PC-9 (cell line): ENCODE measurements at regions not wholly inside any gene's neighbourhood (a gene's known extent, or its start where the extent isn't known, plus 50 kb on each side); places are given as distances from the start of the nearest gene placed in this dataset.
"Not testable (repeated sequence)": the region's sequence is repeated elsewhere in the genome, so short reads cannot be mapped to it uniquely, and the experiment has no call there.

Experiments used
- BruUV-seq: library from RNA; stranded (reverse); fragments of 400-500 nt; replicated peaks from 2 replicates; lab custom pipeline; 2021; lab: Mats Ljungman, UMichigan
- CTCF ChIA-PET: fragments of 300-600 bp; sonication (Branson Sonifier 250); formaldehyde crosslinking; loops from one replicate; lab custom pipeline; 2022; ENCODE audit warnings: antibody characterized with exemption; lab: Charles Lee
- POLR2A ChIA-PET: fragments of 300-600 bp; sonication (Branson Sonifier 250); formaldehyde crosslinking; loops from one replicate; lab custom pipeline; 2022; ENCODE audit warnings: antibody characterized with exemption; ENCODE audit not compliant: unreplicated experiment; lab: Charles Lee
- DNase-seq, 2 experiments: peaks; one replicate each; pipeline versions ENCODE4 v3.0.0 to v3.0.0-alpha.2; 2015 to 2022; ENCODE audit warnings: mixed read lengths in 1 of 2
- H2AFZ ChIP-seq: fragments of 200-600 bp; sonication (generic); 2 replicates; pipeline ENCODE4 v1.8.1; 2017; ENCODE audit warnings: antibody characterized with exemption
- H3F3A ChIP-seq: fragments of 200-600 bp; sonication (generic); 2 replicates; pipeline ENCODE4 v1.8.1; 2017; ENCODE audit warnings: antibody characterized with exemption, mild to moderate bottlenecking, low read depth; ENCODE audit not compliant: insufficient read depth
- H3K27ac ChIP-seq: fragments of 200-600 bp; sonication (generic); 2 replicates; pipeline ENCODE4 v1.6.1; 2016; ENCODE audit warnings: mixed run types
- H3K27me3 ChIP-seq: fragments of 200-600 bp; sonication (generic); 2 replicates; pipeline ENCODE4 v1.6.1; 2016; ENCODE audit warnings: low read depth, mixed run types; ENCODE audit not compliant: insufficient read depth
- H3K36me3 ChIP-seq: fragments of 200-600 bp; sonication (generic); 2 replicates; pipeline ENCODE4 v1.6.1; 2016; ENCODE audit warnings: low read depth, mixed run types
- H3K4me1 ChIP-seq: fragments of 200-600 bp; sonication (generic); replicated peaks from 2 replicates; pipeline ENCODE4 v1.6.1; 2016; ENCODE audit warnings: mixed run types; ENCODE audit not compliant: insufficient read depth
- H3K4me2 ChIP-seq: fragments of 200-600 bp; sonication (generic); 2 replicates; pipeline ENCODE4 v1.6.1; 2017; ENCODE audit warnings: mixed run types
- H3K4me3 ChIP-seq: fragments of 200-600 bp; sonication (generic); 2 replicates; pipeline ENCODE4 v1.6.1; 2016; ENCODE audit warnings: mixed run types
- H3K79me2 ChIP-seq: fragments of 200-600 bp; sonication (generic); 2 replicates; pipeline ENCODE4 v1.6.1; 2017; ENCODE audit warnings: low read depth, mixed run types
- H3K9me2 ChIP-seq: fragments of 200-600 bp; sonication (generic); 2 replicates; pipeline ENCODE4 v1.8.1; 2017; ENCODE audit warnings: mild to moderate bottlenecking; ENCODE audit not compliant: insufficient read depth
- H3K9me3 ChIP-seq: fragments of 200-600 bp; sonication (generic); 2 replicates; pipeline ENCODE4 v1.8.1; 2016; ENCODE audit warnings: low read depth; ENCODE audit not compliant: insufficient read depth
- H4K20me1 ChIP-seq: fragments of 200-600 bp; sonication (generic); 2 replicates; pipeline ENCODE4 v1.8.1; 2017; ENCODE audit not compliant: insufficient read depth
- CTCF ChIP-seq: fragments of 200-600 bp; sonication (generic); conservative IDR thresholded peaks from 2 replicates; pipeline ENCODE4 v1.6.1; 2017; ENCODE audit warnings: mixed run types, antibody characterized with exemption, mild to moderate bottlenecking, moderate library complexity
- EZH2 ChIP-seq: fragments of 200-600 bp; sonication (generic); IDR thresholded peaks from 2 replicates; pipeline ENCODE4 v1.8.0; 2017; ENCODE audit warnings: antibody characterized with exemption, low read depth
- intact Hi-C: fragments of 100-400 bp; cut with micrococcal nuclease; formaldehyde crosslinking; loops from one replicate; pipeline ENCODE4 v1.10.0; 2022; ENCODE audit not compliant: unreplicated experiment

GRCh38 chr2:242075168-242075567 is 205.6 kb downstream of the RTP5 start:
- POLR2A ChIA-PET: no interaction called here
- H3K36me3 ChIP-seq: no peaks in the 10 kb centered on the region
- H3K4me3 ChIP-seq: no peak overlapping the region
- BruUV-seq: no TSS peak
- no peaks in the 10 kb centered on the region for H3K79me2 ChIP-seq
- no peaks in the 10 kb centered on the region for H3F3A ChIP-seq
- H3K4me2 ChIP-seq: peak overlapping the region; percentile 33
- TF ChIP-seq CTCF (no peak), EZH2 (no peak)
- intact Hi-C loops: loop anchor here (5.0 kb wide), 2 partner anchors 53 to 108 kb away; no protein-coding TSS in a partner anchor
- CTCF ChIA-PET: no interaction called here
- no peaks in the 10 kb centered on the region for H3K9me2 ChIP-seq
- no peak overlapping the region for H2AFZ ChIP-seq
- peak overlapping the region; percentile 41 for H3K27ac ChIP-seq
- peaks cover 6% of the 10 kb centered on the region; the same call in 1 of the 2 replicates for H3K27me3 ChIP-seq
- H3K4me1 ChIP-seq: peaks cover 31% of the 10 kb centered on the region
- no peaks in the 10 kb centered on the region for H4K20me1 ChIP-seq
- H3K9me3 ChIP-seq: no peaks in the 10 kb centered on the region
- DNase-seq: peak; percentile 52 to 74

GRCh38 chr2:242075696-242076095 is 206.2 kb downstream of the RTP5 start:
- no peaks in the 10 kb centered on the region for H3K79me2 ChIP-seq
- H3K27me3 ChIP-seq: peaks cover 9% of the 10 kb centered on the region; the same call in 1 of the 2 replicates
- no peaks in the 10 kb centered on the region for H3K9me2 ChIP-seq
- no peak for TF ChIP-seq CTCF
- no peak for TF ChIP-seq EZH2
- peaks cover 26% of the 10 kb centered on the region for H3K4me1 ChIP-seq
- H3K4me2 ChIP-seq: peak overlapping the region; percentile 33
- intact Hi-C loops: loop anchor here (5.0 kb wide), 2 partner anchors 53 to 108 kb away; no protein-coding TSS in a partner anchor
- no TSS peak for BruUV-seq
- ChIA-PET CTCF (no interaction called here), POLR2A (no interaction called here)
- no peaks in the 10 kb centered on the region for H3F3A ChIP-seq
- no peak overlapping the region for H3K4me3 ChIP-seq
- no peaks in the 10 kb centered on the region for H4K20me1 ChIP-seq
- no peaks in the 10 kb centered on the region for H3K9me3 ChIP-seq
- H3K36me3 ChIP-seq: no peaks in the 10 kb centered on the region
- no peak overlapping the region for H2AFZ ChIP-seq
- DNase-seq: peak; percentile 62 to 82
- peak overlapping the region; percentile 7; the same call in 1 of the 2 replicates for H3K27ac ChIP-seq

- H3K4me3 ChIP-seq, H3K36me3 ChIP-seq, H2AFZ ChIP-seq, DNase-seq, CTCF ChIA-PET, H3K9me2 ChIP-seq, H4K20me1 ChIP-seq, H3K79me2 ChIP-seq, H3F3A ChIP-seq, POLR2A ChIA-PET, H3K9me3 ChIP-seq, H3K27ac ChIP-seq, H3K27me3 ChIP-seq: not testable (repeated sequence)
- intact Hi-C loops: loop anchor here (5.0 kb wide), 2 partner anchors 54 to 109 kb away; no protein-coding TSS in a partner anchor
- Histone ChIP-seq H3K4me2 (peak overlapping the region; percentile 33; the same call in 1 of the 2 replicates), H3K4me1 (peaks cover 21% of the 10 kb centered on the region)
- BruUV-seq: TSS peak; percentile 93
Observed at GRCh38 chr2:242076184-242076583, 206.7 kb downstream of the RTP5 start.

DNA sequence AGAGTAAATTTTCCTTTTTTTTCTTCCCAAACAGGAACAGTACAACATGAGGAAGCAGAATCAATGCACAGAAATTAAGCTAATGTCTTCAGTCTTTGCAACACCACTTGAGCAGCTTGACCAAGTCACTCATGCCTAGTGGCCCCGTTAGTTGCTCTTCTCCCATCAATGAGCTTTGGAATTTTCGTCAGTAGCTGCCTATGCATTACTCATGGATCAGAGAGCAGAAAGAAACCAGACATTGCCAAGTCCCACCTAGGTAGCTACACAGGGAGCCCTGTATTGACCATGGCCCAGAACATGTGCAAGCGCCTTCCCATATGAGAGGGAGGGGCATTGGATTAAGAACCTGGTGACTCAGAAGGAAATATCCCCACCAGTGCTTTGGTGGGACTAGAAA is 208.9 kb downstream of the RTP5 start:
- DNase-seq, H3K27ac ChIP-seq, POLR2A ChIA-PET, H3K4me3 ChIP-seq, BruUV-seq, H3K27me3 ChIP-seq, H3K9me2 ChIP-seq, H3F3A ChIP-seq, H3K36me3 ChIP-seq, H3K4me2 ChIP-seq, CTCF ChIA-PET, H3K9me3 ChIP-seq, H2AFZ ChIP-seq, H4K20me1 ChIP-seq, H3K79me2 ChIP-seq: not testable (repeated sequence)
- intact Hi-C loops: loop anchor here (5.0 kb wide), 2 partner anchors 56 to 111 kb away; no protein-coding TSS in a partner anchor
- peaks cover 18% of the 10 kb centered on the region for H3K4me1 ChIP-seq

DNA sequence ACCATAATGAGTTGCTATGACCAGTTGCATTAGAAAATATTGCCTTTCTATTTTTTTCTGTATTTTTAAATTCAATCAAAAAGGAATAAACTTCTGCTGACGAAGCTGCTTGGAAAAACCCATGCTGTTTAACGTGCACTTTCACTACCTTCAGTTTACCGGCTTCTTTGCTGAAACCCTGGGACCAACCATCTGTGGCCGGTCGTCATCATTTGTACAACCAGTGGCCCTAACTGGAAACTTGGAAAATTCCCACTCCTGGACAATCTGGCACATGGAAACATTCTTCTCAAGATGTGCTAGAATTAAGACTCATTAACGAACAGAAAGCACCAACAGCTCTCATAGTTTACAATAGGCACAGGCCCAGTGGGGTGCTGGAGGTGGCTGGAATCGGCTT is 210.3 kb downstream of the RTP5 start:
- H3K9me2 ChIP-seq, BruUV-seq, H3K4me3 ChIP-seq, CTCF ChIA-PET, H3K27me3 ChIP-seq, H3K9me3 ChIP-seq, H3K79me2 ChIP-seq, H4K20me1 ChIP-seq, H3K4me2 ChIP-seq, H3K27ac ChIP-seq, H3F3A ChIP-seq, POLR2A ChIA-PET, DNase-seq, H2AFZ ChIP-seq, H3K36me3 ChIP-seq: not testable (repeated sequence)
- H3K4me1 ChIP-seq: peaks cover 17% of the 10 kb centered on the region
- intact Hi-C loops: loop anchor here (5.0 kb wide), 2 partner anchors 57 to 112 kb away; no protein-coding TSS in a partner anchor

DNA sequence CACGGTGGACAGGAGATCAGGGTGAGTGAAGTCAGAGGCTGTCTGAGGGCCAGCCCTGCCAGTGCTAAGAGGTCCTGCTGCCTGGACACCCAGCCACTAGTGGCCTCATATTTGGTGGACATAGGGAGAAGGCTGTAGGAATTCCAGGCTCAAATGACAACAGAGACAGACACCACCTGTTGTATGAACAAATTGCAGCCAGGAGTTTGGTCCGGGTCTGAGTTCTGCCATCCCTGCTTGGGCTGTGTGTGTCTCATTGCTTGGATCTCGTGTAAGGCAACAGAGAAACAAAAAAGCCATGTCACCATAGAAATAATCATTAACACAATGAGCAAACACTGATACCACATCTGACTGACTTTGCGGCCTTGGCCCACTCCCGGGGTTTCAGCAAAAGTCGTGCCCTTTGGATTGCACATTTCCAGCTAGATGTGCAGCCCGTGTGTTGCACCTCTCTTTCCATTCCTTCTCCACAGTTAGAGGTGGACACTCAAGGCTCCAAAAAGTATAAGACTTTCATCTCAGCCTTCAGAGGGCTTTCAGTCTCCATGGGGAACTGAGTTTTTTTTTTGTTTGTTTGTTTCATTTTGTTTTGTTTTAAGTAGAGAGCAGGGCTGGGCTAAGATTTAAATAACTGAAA is 211.2 kb downstream of the RTP5 start:
- H3K9me3 ChIP-seq, POLR2A ChIA-PET, H3K4me3 ChIP-seq, H3K4me2 ChIP-seq, H4K20me1 ChIP-seq, H3K79me2 ChIP-seq, CTCF ChIA-PET, BruUV-seq, intact Hi-C loops, H3K27me3 ChIP-seq, H3F3A ChIP-seq, DNase-seq, H2AFZ ChIP-seq, H3K9me2 ChIP-seq, H3K36me3 ChIP-seq, H3K27ac ChIP-seq: not testable (repeated sequence)
- H3K4me1 ChIP-seq: peaks cover 11% of the 10 kb centered on the region
